HepG2 (cell line): ENCODE measurements at regions not wholly inside any gene's neighbourhood (a gene's known extent, or its start where the extent isn't known, plus 50 kb on each side); places are given as distances from the start of the nearest gene placed in this dataset.

ENCODE experiments used
- ATAC-seq: fragments of 200-7000 bp; cut with Tn5 transposase; 3 replicates; pipeline ENCODE4 v1.9.1; 2020; ENCODE audit warnings: mild to moderate bottlenecking, moderate library complexity
- BruUV-seq: library from RNA; stranded (reverse); fragments of 400-500 nt; replicated peaks from 2 replicates; lab custom pipeline; 2021; lab: Mats Ljungman, UMichigan
- CTCF ChIA-PET: fragments of 300-600 bp; formaldehyde crosslinking; extraction: SDS; loops from one replicate; lab custom pipeline; 2021; ENCODE audit warnings: low total read pairs, inconsistent platforms, low intra/inter-chr PET ratio; lab: Yijun Ruan, JAX
- POLR2A ChIA-PET: fragments of 350-600 bp; sonication (Branson Sonifier 250); formaldehyde crosslinking; loops from one replicate; lab custom pipeline; 2020; ENCODE audit warnings: antibody characterized with exemption, inconsistent platforms; lab: Yijun Ruan, JAX
- DNase-seq: peaks from one replicate; pipeline ENCODE4 v3.0.0-alpha.2; 2015; ENCODE audit warnings: low spot score
- FAIRE-seq: peaks from 3 replicates; lab custom pipeline; 2011; peaks lifted over from hg19 to GRCh38; lab: Jason Lieb, UNC
- H2AFZ ChIP-seq: one replicate; pipeline ENCODE4 v1.6.1; 2011; ENCODE audit warnings: low read length, inconsistent platforms
- H3K27ac ChIP-seq: fragments of 300-600 bp; 3 replicates; pipeline ENCODE4 v1.8.0; 2011; ENCODE audit warnings: mixed run types, mild to moderate bottlenecking, mixed read lengths, low read length, inconsistent platforms; ENCODE audit not compliant: insufficient read depth; ENCODE audit errors: extremely low read length
- H3K27me3 ChIP-seq, 2 experiments: fragments of 200-600 bp in 1 of 2; 2 replicates in 1 of 2; 3 replicates in 1 of 2; pipeline versions ENCODE4 v1.6.0 to v1.8.0; 2011; ENCODE audit warnings: low read length in 2 of 2, mild to moderate bottlenecking in 2 of 2, moderate library complexity in 2 of 2, inconsistent platforms in 1 of 2; ENCODE audit not compliant: insufficient read depth in 2 of 2, control insufficient read depth in 1 of 2
- H3K36me3 ChIP-seq, 2 experiments: fragments of 200-600 bp in 1 of 2; replicated peaks in 1 of 2; 2 replicates in 1 of 2; 3 replicates in 1 of 2; pipeline versions ENCODE4 v1.5.1 to v1.8.0; 2011; ENCODE audit warnings: low read length in 2 of 2, inconsistent platforms in 1 of 2; ENCODE audit not compliant: insufficient read depth in 2 of 2, control insufficient read depth in 1 of 2
- H3K4me1 ChIP-seq: 2 replicates; pipeline ENCODE4 v1.5.1; 2012; ENCODE audit warnings: low read length, inconsistent platforms; ENCODE audit not compliant: insufficient read depth
- H3K4me2 ChIP-seq: 2 replicates; pipeline ENCODE4 v1.6.0; 2011; ENCODE audit warnings: low read depth, low read length, inconsistent platforms
- H3K4me3 ChIP-seq, 3 experiments: fragments of 200-600 bp in 1 of 3; sonication (generic), shearing (Covaris generic) in 1 of 3; replicated peaks in 1 of 3; 2 replicates each; pipeline ENCODE4 v1.5.1; 2011 to 2016; ENCODE audit warnings: low read length in 3 of 3, inconsistent platforms in 2 of 3, low read depth in 2 of 3, mild to moderate bottlenecking in 2 of 3, control low read depth in 1 of 3, mixed read lengths in 1 of 3; ENCODE audit not compliant: insufficient read depth in 1 of 3
- H3K79me2 ChIP-seq: one replicate; pipeline ENCODE4 v1.6.1; 2011; ENCODE audit warnings: low read length, inconsistent platforms; ENCODE audit not compliant: insufficient read depth
- H3K9ac ChIP-seq: 2 replicates; pipeline ENCODE4 v1.6.0; 2011; ENCODE audit warnings: mild to moderate bottlenecking, low read depth, low read length, inconsistent platforms; ENCODE audit not compliant: insufficient read depth
- H3K9me3 ChIP-seq: 2 replicates; pipeline ENCODE4 v1.5.1; 2012; ENCODE audit warnings: mild to moderate bottlenecking, low read length
- H4K20me1 ChIP-seq: 2 replicates; pipeline ENCODE4 v1.6.0; 2011; ENCODE audit warnings: inconsistent platforms, mild to moderate bottlenecking, low read length, moderate library complexity; ENCODE audit not compliant: insufficient read depth
- CSRNP1 ChIP-seq: sonication (generic); formaldehyde crosslinking; IDR thresholded peaks from 2 replicates; pipeline ENCODE4 v1.8.1; 2023; ENCODE audit warnings: mild to moderate bottlenecking, missing genetic modification reagents
- FOXO1 ChIP-seq: sonication (generic); formaldehyde crosslinking; IDR thresholded peaks from 2 replicates; pipeline ENCODE4 v1.4.0; 2020; ENCODE audit warnings: missing genetic modification reagents
- HOXA7 ChIP-seq: sonication (generic); formaldehyde crosslinking; IDR thresholded peaks from 2 replicates; pipeline ENCODE4 v1.8.1; 2022; ENCODE audit warnings: mild to moderate bottlenecking, missing genetic modification reagents, moderate library complexity
- MXD4 ChIP-seq: IDR thresholded peaks from 2 replicates; pipeline ENCODE4 v1.6.1; 2016; ENCODE audit warnings: mild to moderate bottlenecking, missing biosample characterization, missing genetic modification reagents
- NFIC ChIP-seq: IDR thresholded peaks from 2 replicates; pipeline ENCODE4 v1.6.1; 2012; ENCODE audit warnings: mild to moderate bottlenecking, low read length, inconsistent platforms
- SNRNP70 ChIP-seq: fragments of 200-400 bp; formaldehyde crosslinking; IDR thresholded peaks from 2 replicates; pipeline ENCODE4 v1.6.1; 2017; ENCODE audit warnings: mild to moderate bottlenecking, low read depth, low read length, moderate library complexity
- SSRP1 ChIP-seq: IDR thresholded peaks from 2 replicates; pipeline ENCODE4 v1.6.1; 2016; ENCODE audit warnings: control low read depth
- ZBTB33 ChIP-seq: sonication (generic); formaldehyde crosslinking; IDR thresholded peaks from 2 replicates; pipeline ENCODE4 v1.4.0; 2020; ENCODE audit warnings: missing genetic modification reagents
- ZFP36L1 ChIP-seq: sonication (generic); formaldehyde crosslinking; IDR thresholded peaks from 2 replicates; pipeline ENCODE4 v1.8.0; 2022; ENCODE audit warnings: mild to moderate bottlenecking, missing genetic modification reagents, moderate library complexity
- ZNF792 ChIP-seq: IDR thresholded peaks from 2 replicates; pipeline ENCODE4 v1.6.1; 2016
- ZSCAN5A ChIP-seq: sonication (generic); formaldehyde crosslinking; IDR thresholded peaks from 2 replicates; pipeline ENCODE4 v1.8.0; 2022; ENCODE audit warnings: mild to moderate bottlenecking, missing genetic modification reagents, borderline replicate concordance
- WGBS: methylation state at CpG from one replicate; pipeline ENCODE4 v1.1.6; 2017; ENCODE audit warnings: low lambda C conversion rate; 5-methylcytosine and 5-hydroxymethylcytosine counted together
- in situ Hi-C: cut with HindIII; loops from 2 replicates; pipeline ENCODE4 v1.10.0; 2017; ENCODE audit warnings: low pct_unique_long_range_greater_than_20kb; ENCODE audit not compliant: extremely low pct_ligation_motif_present
- intact Hi-C: fragments of 100-400 bp; cut with micrococcal nuclease; formaldehyde crosslinking; loops from one replicate; pipeline ENCODE4 v1.10.0; 2022; ENCODE audit not compliant: unreplicated experiment
- TF ChIP-seq, protein P1 (sequence below): IDR thresholded peaks from 2 replicates; pipeline ENCODE4 v1.6.1; 2016; ENCODE audit warnings: missing genetic modification reagents, missing compliant biosample characterization
- TF ChIP-seq, protein P2 (sequence below): sonication (generic); formaldehyde crosslinking; IDR thresholded peaks from 2 replicates; pipeline ENCODE4 v1.5.0; 2020; ENCODE audit warnings: missing genetic modification reagents

- TF ChIP-seq ZSCAN5A (CRISPR knock-in tag): no peak
Measured at GRCh38 chr2:45125232-45125631, 116.0 kb upstream of the SIX2 start (continued).

DNA sequence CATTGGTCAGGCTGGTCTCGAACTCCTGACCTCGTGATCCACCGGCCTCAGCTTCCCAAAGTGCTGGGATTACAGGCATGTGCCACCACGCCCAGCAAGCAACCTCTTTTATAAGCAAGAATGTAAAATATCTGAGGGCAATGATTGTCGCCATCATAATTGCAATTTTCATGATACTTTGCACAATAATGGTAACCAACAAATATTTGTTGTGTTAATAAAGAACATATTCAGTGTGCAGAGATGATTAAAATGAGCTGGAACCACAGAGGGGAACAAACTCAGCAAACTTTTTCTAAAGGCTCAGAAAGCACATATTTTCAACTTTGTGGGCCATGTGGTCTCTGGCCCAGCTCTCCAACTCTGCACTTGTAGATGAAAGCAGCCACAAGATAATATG, 115.2 kb upstream of the SIX2 start:
- Histone ChIP-seq H3K36me3 (no peaks in the 10 kb centered on the region), H4K20me1 (no peaks in the 10 kb centered on the region), H3K9ac (no peak overlapping the region), H3K4me1 (0 out of 2 replicates have a peak, but pooled peaks cover 2% of the 10 kb centered on the region), H3K27me3 (0 out of 5 replicates have a peak, but pooled peaks cover 0 to 4% of the 10 kb centered on the region in 2 experiments), H3K9me3 (no peaks in the 10 kb centered on the region), H3K4me3 (no peak overlapping the region), H2AFZ (no peak overlapping the region), H3K27ac (no peak overlapping the region), H3K79me2 (no peaks in the 10 kb centered on the region), H3K4me2 (no peak overlapping the region)
- POLR2A ChIA-PET: no interaction called here
- in situ Hi-C loops: no loop called here
- FAIRE-seq: no peak
- BruUV-seq: no TSS peak
- ATAC-seq: no peak
- DNase-seq: no peak
- TF ChIP-seq CSRNP1 (CRISPR knock-in tag): no peak
- no peak for TF ChIP-seq SSRP1 (CRISPR knock-in tag)
- TF ChIP-seq NFIC: no peak
- TF ChIP-seq, protein P1, sequence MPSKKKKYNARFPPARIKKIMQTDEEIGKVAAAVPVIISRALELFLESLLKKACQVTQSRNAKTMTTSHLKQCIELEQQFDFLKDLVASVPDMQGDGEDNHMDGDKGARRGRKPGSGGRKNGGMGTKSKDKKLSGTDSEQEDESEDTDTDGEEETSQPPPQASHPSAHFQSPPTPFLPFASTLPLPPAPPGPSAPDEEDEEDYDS (CRISPR knock-in tag): no peak
- no peak for TF ChIP-seq HOXA7 (CRISPR knock-in tag)
- TF ChIP-seq MXD4 (CRISPR knock-in tag): no peak
- TF ChIP-seq ZBTB33: no peak
- TF ChIP-seq ZNF792 (CRISPR knock-in tag): no peak
- TF ChIP-seq, protein P2, sequence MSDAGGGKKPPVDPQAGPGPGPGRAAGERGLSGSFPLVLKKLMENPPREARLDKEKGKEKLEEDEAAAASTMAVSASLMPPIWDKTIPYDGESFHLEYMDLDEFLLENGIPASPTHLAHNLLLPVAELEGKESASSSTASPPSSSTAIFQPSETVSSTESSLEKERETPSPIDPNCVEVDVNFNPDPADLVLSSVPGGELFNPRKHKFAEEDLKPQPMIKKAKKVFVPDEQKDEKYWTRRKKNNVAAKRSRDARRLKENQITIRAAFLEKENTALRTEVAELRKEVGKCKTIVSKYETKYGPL (CRISPR knock-in tag): no peak
- TF ChIP-seq SNRNP70: no peak
- TF ChIP-seq ZFP36L1: no peak
- TF ChIP-seq FOXO1 (CRISPR knock-in tag): no peak
- intact Hi-C loops: no loop called here
- 34% methylated on average over 5 of the region's 5 CpGs for WGBS
- CTCF ChIA-PET: no interaction called here
